Esophagus mucosa (tissue), 1 donor: ENCODE measurements at regions not wholly inside any gene's neighbourhood (a gene's known extent, or its start where the extent isn't known, plus 50 kb on each side); places are given as distances from the start of the nearest gene placed in this dataset.

ENCODE experiments used
- ATAC-seq: fragments of 200-7000 bp; cut with Tn5 transposase; one replicate; pipeline ENCODE4 v1.9.1; 2020
- donor health status: DM: yes; HTN: yes; CAD: no.

DNA sequence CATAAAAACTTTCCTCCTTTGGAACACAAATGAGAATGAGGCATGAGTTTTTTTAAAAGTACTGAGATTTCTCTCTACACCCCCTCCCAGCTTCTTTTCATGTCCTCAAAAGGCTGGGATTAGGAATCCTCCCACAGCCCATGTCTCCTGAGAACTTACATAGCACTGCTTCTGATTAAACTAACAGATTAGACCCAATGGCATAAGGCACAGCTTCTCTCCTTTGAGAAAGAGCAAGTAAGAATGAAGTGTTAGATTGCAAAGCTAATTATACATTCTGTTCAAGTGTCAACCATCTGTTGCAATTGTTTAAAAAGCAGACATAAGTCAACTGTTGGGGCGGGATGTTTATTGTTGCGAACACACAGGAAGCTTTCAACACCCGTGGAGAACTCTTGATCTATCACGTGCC lies 715.1 kb downstream of the CDH11 start:
- no peak for ATAC-seq

GRCh38 chr16:64403352-64403751 lies 718.5 kb downstream of the CDH11 start:
- no peak for ATAC-seq

DNA sequence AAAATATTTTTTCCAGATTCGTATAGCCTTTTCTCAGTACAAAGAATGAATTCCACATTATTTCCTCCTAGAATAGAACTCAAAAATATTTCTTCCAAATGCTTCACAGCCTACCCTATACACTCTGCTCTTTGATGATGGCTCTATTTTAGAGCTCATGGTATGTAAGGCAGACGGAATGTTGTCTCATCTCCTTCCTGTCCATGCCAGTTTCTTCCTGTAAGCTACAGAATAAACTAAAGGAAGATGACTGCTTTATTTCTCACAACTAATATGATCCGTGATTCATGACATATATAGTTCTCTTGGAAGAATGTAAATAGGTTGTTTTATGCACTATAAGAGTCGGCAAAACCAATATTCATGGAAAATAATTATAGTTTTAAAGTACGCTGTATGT lies 723.1 kb downstream of the CDH11 start:
- ATAC-seq = no peak

DNA sequence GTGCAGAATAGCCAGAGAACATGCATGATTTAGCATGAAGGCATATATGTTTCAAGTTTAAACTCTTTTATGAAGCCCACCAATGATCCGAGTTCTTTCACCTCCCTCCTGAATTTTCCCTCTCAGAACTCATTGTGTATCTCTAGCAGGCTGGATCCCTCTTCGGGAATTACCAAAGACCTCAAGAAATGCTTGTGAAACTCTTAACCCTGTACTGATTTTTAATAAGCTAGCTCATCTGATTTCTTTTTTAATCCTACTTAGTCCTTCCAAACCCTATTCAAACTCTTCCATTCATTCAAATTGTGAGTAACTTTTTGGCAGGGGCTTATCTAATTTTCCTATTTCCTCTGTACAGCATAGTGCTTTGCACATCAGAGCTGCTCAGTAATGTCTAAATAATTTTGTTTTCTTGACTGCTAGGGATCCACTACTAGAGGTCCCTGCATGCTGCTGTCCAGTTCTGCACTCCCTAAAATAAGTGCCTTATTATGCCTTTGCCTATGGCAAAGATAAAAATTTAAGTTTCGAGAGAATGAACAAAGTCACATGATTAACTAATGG lies 723.8 kb downstream of the CDH11 start:
- no peak for ATAC-seq

DNA sequence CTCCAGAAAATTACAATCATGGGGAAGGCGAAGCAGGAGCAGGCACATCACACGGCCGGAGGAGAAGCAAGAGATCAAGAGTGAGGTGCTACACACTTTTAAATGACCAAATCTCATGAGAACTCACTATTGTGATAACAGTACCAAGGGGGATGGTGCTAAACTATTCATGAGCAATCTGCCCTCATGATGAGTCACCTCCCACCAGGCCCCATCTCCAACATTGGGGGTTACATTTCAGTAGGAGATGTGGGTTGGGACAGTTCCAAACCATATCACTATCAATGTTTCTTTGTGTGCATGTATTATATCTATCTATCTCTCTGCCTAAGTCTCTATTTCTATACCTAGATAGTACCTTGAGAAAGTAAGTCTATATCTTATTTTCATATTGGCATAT lies 724.8 kb downstream of the CDH11 start:
- no peak for ATAC-seq

DNA sequence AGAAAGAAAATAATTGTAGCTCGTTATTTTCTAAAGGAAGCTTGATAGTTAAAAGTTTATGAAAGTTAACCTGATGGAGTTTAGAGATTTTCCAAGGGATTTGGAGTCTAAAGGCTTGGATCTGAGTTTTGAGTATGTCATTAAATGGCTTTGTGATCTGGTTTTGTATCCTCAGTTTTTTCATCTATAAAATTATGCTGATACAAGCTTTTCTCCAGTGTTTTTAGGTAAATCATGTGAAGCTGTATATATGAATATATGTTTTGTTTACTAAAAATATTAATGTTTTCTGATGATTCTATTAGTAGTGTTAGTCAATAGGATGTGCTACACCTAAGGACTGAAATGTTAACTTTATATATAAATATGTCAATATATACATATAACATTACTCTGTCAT lies 727.8 kb downstream of the CDH11 start:
- ATAC-seq = no peak

DNA sequence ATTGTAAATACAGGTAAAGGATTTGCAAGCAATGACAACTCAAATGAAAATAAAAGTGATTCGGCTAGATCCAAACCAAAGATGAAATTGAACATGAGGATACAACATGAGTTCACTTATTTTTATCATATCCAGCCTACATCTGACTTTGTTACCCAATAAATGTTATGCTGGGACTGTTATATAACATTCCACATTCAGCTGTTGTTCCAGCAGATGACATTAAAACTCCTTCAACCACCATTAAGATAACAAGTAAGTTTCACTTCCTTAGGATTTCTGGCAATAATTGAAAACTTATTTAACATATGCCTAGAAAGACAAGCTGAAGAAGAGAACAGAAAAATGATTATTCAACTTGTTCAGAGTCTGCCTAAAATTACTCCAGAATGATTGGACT lies 729.4 kb downstream of the CDH11 start:
- no peak for ATAC-seq

- no peak for ATAC-seq
These were observed 730.7 kb downstream of the CDH11 start for GRCh38 chr16:64391063-64391600.

DNA sequence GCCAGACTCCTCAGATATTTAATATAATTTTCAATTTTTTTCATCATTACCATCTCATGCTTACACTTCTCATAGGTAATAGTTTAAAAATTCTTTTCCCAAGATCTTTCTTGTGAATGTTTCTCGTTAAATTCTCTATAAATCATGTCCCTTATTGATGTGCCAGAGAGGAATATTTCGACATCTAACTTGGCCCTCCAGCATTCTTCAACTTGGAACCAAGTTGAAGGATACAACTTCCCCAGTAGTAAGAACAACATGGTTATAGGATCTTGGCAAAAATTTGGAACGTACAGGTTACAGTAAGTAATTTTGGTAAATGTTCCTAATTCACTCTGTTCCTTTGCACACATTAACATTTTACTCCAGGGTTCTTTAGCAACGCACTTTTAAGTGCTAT lies 731.8 kb downstream of the CDH11 start:
- ATAC-seq = no peak

DNA sequence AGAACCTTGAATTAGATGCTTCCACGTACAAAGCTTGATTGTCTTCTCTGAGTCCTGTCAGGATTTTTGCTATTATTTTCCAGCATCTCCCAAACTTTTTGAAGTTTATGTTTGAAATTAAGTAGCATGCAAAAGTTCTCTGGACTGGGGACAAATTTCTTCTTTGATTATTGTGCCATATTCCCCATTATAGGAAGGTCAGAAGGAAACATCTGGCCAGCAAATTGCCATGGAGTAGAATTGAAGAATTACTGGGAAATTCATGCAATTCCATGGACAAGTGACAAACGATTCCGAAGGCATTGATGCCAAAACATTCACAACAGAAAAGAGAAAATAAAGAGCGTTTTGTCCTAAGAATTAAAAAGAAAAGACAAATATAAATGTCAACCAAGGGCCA lies 737.2 kb downstream of the CDH11 start:
- no peak for ATAC-seq

DNA sequence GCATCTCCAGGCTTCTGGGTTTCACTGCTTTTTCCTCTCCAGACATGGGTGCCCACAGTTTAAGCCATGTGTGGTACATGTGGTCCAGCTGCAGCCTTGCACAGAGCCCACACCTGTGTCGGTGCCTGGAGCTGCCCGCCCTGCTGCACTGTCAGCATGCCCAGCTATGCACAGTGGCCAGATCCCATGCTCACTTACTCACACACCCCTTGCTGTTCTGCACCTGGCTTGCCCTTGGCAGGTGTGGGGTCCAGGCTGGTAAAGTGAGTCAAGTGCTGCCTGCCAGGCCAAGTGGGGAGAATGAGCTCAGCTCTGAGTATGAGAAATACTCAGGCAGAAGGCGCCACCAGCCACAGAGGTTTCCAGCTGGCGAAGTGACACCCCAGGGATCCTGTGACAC lies 739.9 kb downstream of the CDH11 start:
- no peak for ATAC-seq

GRCh38 chr16:64380751-64381150 lies 741.1 kb downstream of the CDH11 start:
- ATAC-seq = no peak

DNA sequence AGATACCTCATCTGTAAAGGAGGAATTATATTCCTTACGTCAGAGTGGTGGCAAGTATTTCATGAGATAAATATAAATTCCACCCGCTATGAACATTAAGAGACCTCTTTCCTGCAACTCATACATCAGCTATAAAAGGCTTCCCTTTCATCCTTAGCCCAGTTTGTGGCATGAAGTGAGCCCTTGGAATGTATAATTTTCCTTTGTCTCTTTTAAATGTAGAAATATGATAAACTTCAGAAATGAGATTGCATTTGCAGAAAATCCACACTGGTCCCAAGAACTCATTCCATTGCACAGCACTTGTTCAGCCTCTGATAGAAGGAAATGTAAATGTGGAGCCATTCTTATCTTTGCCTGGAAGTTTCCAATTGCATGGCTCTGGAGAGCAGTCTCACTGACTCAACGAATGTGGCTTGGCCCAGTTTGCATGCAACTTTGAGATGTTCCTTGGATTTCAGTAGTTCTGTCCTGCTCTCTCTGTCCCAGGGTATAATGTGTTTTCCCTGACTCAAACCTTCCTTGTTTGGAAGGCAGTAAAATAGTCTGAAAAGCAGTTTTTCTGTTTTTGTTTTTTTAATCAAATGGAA lies 746.4 kb downstream of the CDH11 start:
- ATAC-seq = no peak

- ATAC-seq = no peak
These were observed 751.8 kb downstream of the CDH11 start for GRCh38 chr16:64370112-64370511.

GRCh38 chr16:64365448-64365931 lies 756.4 kb downstream of the CDH11 start:
- no peak for ATAC-seq

GRCh38 chr16:64364894-64365293 lies 757.0 kb downstream of the CDH11 start:
- ATAC-seq = no peak

- no peak for ATAC-seq
These were observed 757.4 kb downstream of the CDH11 start for GRCh38 chr16:64364416-64364815.

DNA sequence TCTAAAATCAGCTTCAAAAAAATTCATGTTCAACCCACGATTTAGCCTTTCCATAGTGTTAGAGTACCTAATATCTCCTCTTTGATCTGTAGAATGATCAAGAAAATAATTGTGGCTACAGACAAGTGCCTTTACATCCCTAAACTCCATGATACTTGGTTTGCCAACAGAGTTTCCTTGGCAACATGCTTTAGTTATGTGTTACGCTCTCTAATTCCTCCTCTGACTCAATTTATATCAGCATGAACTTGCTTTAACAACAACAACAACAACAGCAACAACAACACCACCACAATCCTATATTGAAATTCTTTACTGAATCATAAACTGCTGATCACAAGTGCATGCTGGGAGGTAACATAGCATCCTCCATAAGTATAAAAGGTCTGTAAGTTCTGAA lies 757.8 kb downstream of the CDH11 start:
- no peak for ATAC-seq

DNA sequence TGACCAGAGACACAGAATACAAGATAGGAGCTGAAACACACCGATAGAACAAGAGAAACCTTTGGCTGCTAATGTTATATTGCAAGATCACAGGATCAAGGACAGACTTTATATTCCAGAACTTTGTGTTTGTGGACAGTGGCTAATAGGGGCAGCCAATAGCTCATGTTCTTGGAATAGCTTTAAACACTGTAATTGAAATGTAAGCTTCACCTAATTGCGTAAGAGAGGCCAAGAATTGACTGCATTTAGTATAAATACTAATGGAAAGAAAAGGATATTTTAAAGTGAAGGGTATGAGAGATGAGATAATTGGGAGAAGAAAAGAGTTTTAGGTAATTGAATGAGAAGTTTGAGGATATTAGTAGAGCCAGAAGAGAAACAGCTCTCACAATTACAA lies 758.8 kb downstream of the CDH11 start:
- ATAC-seq = no peak

GRCh38 chr16:64362193-64362592 lies 759.7 kb downstream of the CDH11 start:
- no peak for ATAC-seq

DNA sequence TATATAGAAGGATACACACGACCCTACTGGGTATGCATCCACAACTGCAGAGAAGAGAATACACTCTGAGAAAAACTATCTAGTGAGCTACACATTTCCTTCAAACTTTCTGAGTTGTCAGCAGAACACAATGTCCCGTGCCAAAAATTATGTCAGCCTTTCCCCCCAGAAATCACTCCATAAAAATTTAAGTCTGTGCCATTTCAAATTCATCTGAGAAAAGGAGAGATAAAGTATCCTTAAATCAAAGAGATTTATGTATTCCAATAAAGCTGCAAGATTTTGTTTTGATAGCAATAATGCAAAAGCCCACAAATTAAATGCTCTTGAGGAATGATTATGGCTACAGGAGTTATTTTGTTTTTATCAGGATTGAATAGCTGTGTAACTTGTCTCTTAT lies 760.1 kb downstream of the CDH11 start:
- ATAC-seq = no peak

- ATAC-seq = no peak
These were observed 763.6 kb downstream of the CDH11 start for GRCh38 chr16:64358291-64358690.

GRCh38 chr16:64356267-64356666 lies 765.6 kb downstream of the CDH11 start:
- no peak for ATAC-seq

GRCh38 chr16:64352246-64352645 lies 769.6 kb downstream of the CDH11 start:
- ATAC-seq = no peak

- no peak for ATAC-seq
These were observed 770.7 kb downstream of the CDH11 start for GRCh38 chr16:64351121-64351520.
